ENCODE measurements at regions not wholly inside any gene's neighbourhood (a gene's known extent, or its start where the extent isn't known, plus 50 kb on each side); places are given as distances from the start of the nearest gene placed in this dataset.

DNA sequence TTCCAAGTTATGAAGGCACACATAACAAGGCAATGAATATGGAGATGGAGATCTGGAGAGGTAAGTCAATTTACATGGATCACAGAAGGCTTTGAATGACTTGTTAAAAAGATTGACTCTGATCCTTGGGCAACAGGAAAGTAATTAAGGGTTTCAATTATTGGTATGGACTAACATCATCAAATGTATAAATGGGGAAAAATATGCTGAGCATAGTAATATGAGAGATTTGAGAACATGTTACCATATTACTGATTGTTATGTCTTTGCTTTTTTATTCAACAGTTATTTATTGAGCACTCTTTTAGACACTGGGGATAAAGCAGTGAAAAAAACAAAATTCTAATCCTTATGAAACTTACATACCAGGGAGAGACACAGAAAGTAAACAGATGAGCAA is 238.5 kb upstream of the ROBO1 start:
- Histone ChIP-seq H3K79me2 (ENCODE audit: insufficient read depth) (no peaks in the 10 kb centered on the region), H3K4me2 (ENCODE audit: unreplicated experiment) (no peak overlapping the region), H3K27ac (no peak overlapping the region), H4K20me1 (ENCODE audit: insufficient read depth) (no peaks in the 10 kb centered on the region), H3K4me1 (ENCODE audit: insufficient read depth) (no peaks in the 10 kb centered on the region), H2AFZ (no peak overlapping the region), H3F3A (ENCODE audit: insufficient read depth) (no peaks in the 10 kb centered on the region), H3K9ac (no peak overlapping the region), H3K36me3 (ENCODE audit: low read depth) (no peaks in the 10 kb centered on the region), H3K9me3 (ENCODE audit: low read depth) (no peaks in the 10 kb centered on the region), H3K9me2 (ENCODE audit: insufficient read depth) (no peaks in the 10 kb centered on the region), H3K4me3 (no peak overlapping the region), H3K27me3 (replicated peaks; ENCODE audit: insufficient read depth) (no peaks in the 10 kb centered on the region)
- TF ChIP-seq EZH2 (IDR thresholded peaks at IDR 0.05; ENCODE audit: insufficient read depth, poor library complexity, severe bottlenecking) (no peak), EZH2phosphoT487 (IDR thresholded peaks at IDR 0.05; ENCODE audit: insufficient read depth, low read depth) (no peak)
- in situ Hi-C loops (cut with MboI): no loop called here
- DNase-seq: no peak

DNA sequence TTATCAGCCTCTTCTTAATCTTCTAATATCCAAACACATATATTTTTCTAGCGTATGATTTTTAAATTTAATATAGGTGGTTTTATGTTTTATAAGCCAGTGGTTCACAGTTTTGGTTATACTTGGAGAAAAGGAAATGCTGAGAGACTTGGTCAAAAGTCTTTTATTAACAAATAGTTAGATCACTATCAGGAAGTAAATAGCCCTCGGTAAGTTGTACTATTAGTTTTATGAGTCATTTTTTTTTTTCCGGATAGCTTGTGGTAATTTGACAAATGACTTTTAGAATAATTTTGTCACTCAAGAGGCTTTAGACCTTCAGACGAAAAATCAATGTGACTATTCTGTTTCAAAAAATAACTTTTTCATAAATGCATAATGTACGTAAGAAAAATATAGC is 232.2 kb upstream of the ROBO1 start:
- no peaks in the 10 kb centered on the region for H3K9me3 ChIP-seq (ENCODE audit: low read depth)
- H3K4me3 ChIP-seq: no peak overlapping the region
- H3K27me3 ChIP-seq (replicated peaks; ENCODE audit: insufficient read depth): no peaks in the 10 kb centered on the region
- no peak overlapping the region for H3K4me2 ChIP-seq (ENCODE audit: unreplicated experiment)
- no peaks in the 10 kb centered on the region for H3K4me1 ChIP-seq (ENCODE audit: insufficient read depth)
- no peak overlapping the region for H3K9ac ChIP-seq
- H3K9me2 ChIP-seq (ENCODE audit: insufficient read depth): no peaks in the 10 kb centered on the region
- H2AFZ ChIP-seq: no peak overlapping the region
- TF ChIP-seq EZH2phosphoT487 (IDR thresholded peaks at IDR 0.05; ENCODE audit: insufficient read depth, low read depth) (no peak), EZH2 (IDR thresholded peaks at IDR 0.05; ENCODE audit: insufficient read depth, poor library complexity, severe bottlenecking) (no peak)
- no peaks in the 10 kb centered on the region for H3K79me2 ChIP-seq (ENCODE audit: insufficient read depth)
- no peaks in the 10 kb centered on the region for H3K36me3 ChIP-seq (ENCODE audit: low read depth)
- H3K27ac ChIP-seq: no peak overlapping the region
- H3F3A ChIP-seq (ENCODE audit: insufficient read depth): no peaks in the 10 kb centered on the region
- WGBS, 2 experiments (ENCODE audit: low coverage in 1 of 2, low lambda C conversion rate in 2 of 2, missing lambda C conversion rate in 2 of 2): 46 to 50% methylated on average over 5 of the region's 5 CpGs
- no peaks in the 10 kb centered on the region for H4K20me1 ChIP-seq (ENCODE audit: insufficient read depth)
- in situ Hi-C loops (cut with MboI): no loop called here
- no peak for DNase-seq

DNA sequence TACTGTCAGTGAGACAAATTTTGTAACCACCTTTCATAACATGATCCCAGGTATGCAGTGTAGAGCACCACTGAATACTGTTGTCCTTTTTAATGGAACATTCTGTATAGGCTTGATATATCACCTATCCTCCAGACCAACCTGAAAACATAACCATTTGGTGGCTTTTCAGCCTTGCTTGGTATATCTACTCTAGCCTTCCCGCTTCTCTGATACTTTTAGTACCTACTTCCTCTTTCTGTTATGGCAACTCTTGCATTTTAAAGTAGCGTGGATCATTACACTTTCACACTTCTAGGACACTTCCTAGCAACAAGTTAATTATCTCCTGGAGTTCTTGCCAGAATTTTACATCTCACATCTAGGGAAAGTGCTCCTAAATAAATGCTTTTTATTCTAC is 226.6 kb upstream of the ROBO1 start:
- Histone ChIP-seq H3K9ac (no peak overlapping the region), H3K4me3 (no peak overlapping the region), H3K27me3 (replicated peaks; ENCODE audit: insufficient read depth) (no peaks in the 10 kb centered on the region), H3K36me3 (ENCODE audit: low read depth) (no peaks in the 10 kb centered on the region), H3K4me2 (ENCODE audit: unreplicated experiment) (no peak overlapping the region), H3K9me3 (ENCODE audit: low read depth) (no peaks in the 10 kb centered on the region), H3K9me2 (ENCODE audit: insufficient read depth) (no peaks in the 10 kb centered on the region), H3F3A (ENCODE audit: insufficient read depth) (no peaks in the 10 kb centered on the region), H2AFZ (no peak overlapping the region), H3K27ac (no peak overlapping the region), H4K20me1 (ENCODE audit: insufficient read depth) (no peaks in the 10 kb centered on the region), H3K4me1 (ENCODE audit: insufficient read depth) (no peaks in the 10 kb centered on the region), H3K79me2 (ENCODE audit: insufficient read depth) (no peaks in the 10 kb centered on the region)
- 15 to 17% methylated on average over 2 of the region's 2 CpGs for WGBS, 2 experiments (ENCODE audit: low coverage in 1 of 2, low lambda C conversion rate in 2 of 2, missing lambda C conversion rate in 2 of 2)
- in situ Hi-C loops (cut with MboI): no loop called here
- no peak for DNase-seq
- TF ChIP-seq EZH2phosphoT487 (IDR thresholded peaks at IDR 0.05; ENCODE audit: insufficient read depth, low read depth) (no peak), EZH2 (IDR thresholded peaks at IDR 0.05; ENCODE audit: insufficient read depth, poor library complexity, severe bottlenecking) (no peak)

- H2AFZ ChIP-seq: no peak overlapping the region
- no peaks in the 10 kb centered on the region for H3F3A ChIP-seq (ENCODE audit: insufficient read depth)
- no peaks in the 10 kb centered on the region for H3K9me3 ChIP-seq (ENCODE audit: low read depth)
- in situ Hi-C loops (cut with MboI): no loop called here
- TF ChIP-seq EZH2phosphoT487 (IDR thresholded peaks at IDR 0.05; ENCODE audit: insufficient read depth, low read depth): no peak
- TF ChIP-seq EZH2 (IDR thresholded peaks at IDR 0.05; ENCODE audit: insufficient read depth, poor library complexity, severe bottlenecking): no peak
- no peak for DNase-seq
- no peaks in the 10 kb centered on the region for H3K4me1 ChIP-seq (ENCODE audit: insufficient read depth)
- no peak overlapping the region for H3K4me2 ChIP-seq (ENCODE audit: unreplicated experiment)
- H3K9me2 ChIP-seq (ENCODE audit: insufficient read depth): no peaks in the 10 kb centered on the region
- no peak overlapping the region for H3K4me3 ChIP-seq
- H3K27ac ChIP-seq: no peak overlapping the region
- no peaks in the 10 kb centered on the region for H4K20me1 ChIP-seq (ENCODE audit: insufficient read depth)
- 24 to 27% methylated on average over 3 of the region's 3 CpGs for WGBS, 2 experiments (ENCODE audit: low coverage in 1 of 2, low lambda C conversion rate in 2 of 2, missing lambda C conversion rate in 2 of 2)
- no peaks in the 10 kb centered on the region for H3K79me2 ChIP-seq (ENCODE audit: insufficient read depth)
- no peaks in the 10 kb centered on the region for H3K36me3 ChIP-seq (ENCODE audit: low read depth)
- H3K9ac ChIP-seq: no peak overlapping the region
- H3K27me3 ChIP-seq (replicated peaks; ENCODE audit: insufficient read depth): no peaks in the 10 kb centered on the region
These were observed 218.5 kb upstream of the ROBO1 start for GRCh38 chr3:79986338-79986737.

- Histone ChIP-seq H3K36me3 (ENCODE audit: low read depth) (no peaks in the 10 kb centered on the region), H3K4me2 (ENCODE audit: unreplicated experiment) (no peak overlapping the region), H3K9me2 (ENCODE audit: insufficient read depth) (no peaks in the 10 kb centered on the region), H4K20me1 (ENCODE audit: insufficient read depth) (no peaks in the 10 kb centered on the region), H3K9me3 (ENCODE audit: low read depth) (no peaks in the 10 kb centered on the region), H2AFZ (no peak overlapping the region), H3K27me3 (replicated peaks; ENCODE audit: insufficient read depth) (no peaks in the 10 kb centered on the region), H3K4me1 (ENCODE audit: insufficient read depth) (no peaks in the 10 kb centered on the region), H3K4me3 (no peak overlapping the region), H3K27ac (no peak overlapping the region), H3F3A (ENCODE audit: insufficient read depth) (no peaks in the 10 kb centered on the region), H3K79me2 (ENCODE audit: insufficient read depth) (no peaks in the 10 kb centered on the region), H3K9ac (no peak overlapping the region)
- in situ Hi-C loops (cut with MboI): no loop called here
- 16% methylated on average over 6 of the region's 6 CpGs for WGBS, 2 experiments (ENCODE audit: low coverage in 1 of 2, low lambda C conversion rate in 2 of 2, missing lambda C conversion rate in 2 of 2)
- DNase-seq: no peak
- no peak for TF ChIP-seq EZH2 (IDR thresholded peaks at IDR 0.05; ENCODE audit: insufficient read depth, poor library complexity, severe bottlenecking)
- no peak for TF ChIP-seq EZH2phosphoT487 (IDR thresholded peaks at IDR 0.05; ENCODE audit: insufficient read depth, low read depth)
These were observed 218.0 kb upstream of the ROBO1 start for GRCh38 chr3:79985816-79986215.
